Stimulated activated CD8-positive, alpha-beta memory T cell treated with anti-CD3 and anti-CD28 coated beads, Interleukin-15, amount 100 ng/mL, for 48 hours (primary cell): ENCODE measurements at regions not wholly inside any gene's neighbourhood (a gene's known extent, or its start where the extent isn't known, plus 50 kb on each side); places are given as distances from the start of the nearest gene placed in this dataset.

Experiments
- DNase-seq, 2 donors: peaks; one replicate each; pipeline ENCODE4 v3.0.0-alpha.2; 2020; ENCODE audit warnings: low read depth in 2 of 2

DNA sequence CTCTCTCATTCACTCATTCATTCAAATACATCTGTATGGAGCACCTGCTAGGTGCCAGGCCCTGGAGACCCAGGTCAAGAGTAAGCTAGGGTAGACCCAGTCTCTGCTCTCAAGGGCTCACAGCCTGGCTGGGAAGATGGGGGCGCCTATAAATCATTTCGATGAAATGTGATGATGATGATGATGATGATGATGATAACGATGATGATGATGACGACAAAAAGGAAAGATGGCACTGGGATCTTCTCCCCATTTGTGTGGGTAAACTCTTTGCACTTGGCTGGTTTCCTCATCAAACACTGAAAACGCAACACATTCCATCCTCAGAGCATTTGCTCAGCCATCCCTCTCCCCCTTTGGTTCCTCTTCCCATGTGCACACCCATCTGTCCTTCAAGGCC lies 188.0 kb upstream of the CDYL start:
- DNase-seq: no peak

DNA sequence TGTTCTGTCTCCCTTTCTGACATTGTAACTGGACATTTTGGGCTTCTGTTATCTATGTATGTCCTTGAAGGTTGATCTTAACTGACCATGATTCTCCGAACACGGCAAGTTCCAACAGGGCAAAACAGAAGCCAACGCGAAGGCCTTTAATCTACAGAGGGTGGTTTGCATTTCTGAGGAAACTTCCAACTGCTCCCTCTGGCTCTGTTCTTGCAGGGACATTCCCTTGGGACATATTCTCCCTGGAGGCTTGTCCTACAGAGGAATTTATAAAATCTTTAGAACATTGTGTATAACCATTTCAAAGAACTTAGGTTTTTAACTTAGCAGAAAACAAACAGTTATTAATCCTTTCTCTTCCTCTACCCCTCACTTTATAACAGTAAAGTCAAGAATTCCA lies 189.0 kb upstream of the CDYL start:
- no peak for DNase-seq

DNA sequence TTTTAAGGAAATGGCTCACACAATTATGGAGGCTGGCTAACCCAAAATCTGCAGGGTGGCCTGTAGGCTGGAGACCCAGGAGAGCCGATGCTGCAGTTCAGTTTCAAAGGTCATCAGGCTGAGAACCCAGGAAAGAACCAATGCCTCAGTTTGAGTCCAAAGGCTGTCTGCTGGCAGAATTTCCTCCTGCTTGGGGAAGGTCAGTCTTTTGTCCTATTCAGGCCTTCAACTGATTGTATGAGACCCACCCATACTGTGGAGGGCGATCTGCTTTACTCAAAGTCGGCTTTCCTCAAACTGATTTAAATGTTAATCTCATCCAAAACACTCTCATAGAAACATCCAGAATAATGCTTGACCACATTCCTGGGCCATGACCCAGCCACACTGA lies 189.7 kb upstream of the CDYL start:
- no peak for DNase-seq

DNA sequence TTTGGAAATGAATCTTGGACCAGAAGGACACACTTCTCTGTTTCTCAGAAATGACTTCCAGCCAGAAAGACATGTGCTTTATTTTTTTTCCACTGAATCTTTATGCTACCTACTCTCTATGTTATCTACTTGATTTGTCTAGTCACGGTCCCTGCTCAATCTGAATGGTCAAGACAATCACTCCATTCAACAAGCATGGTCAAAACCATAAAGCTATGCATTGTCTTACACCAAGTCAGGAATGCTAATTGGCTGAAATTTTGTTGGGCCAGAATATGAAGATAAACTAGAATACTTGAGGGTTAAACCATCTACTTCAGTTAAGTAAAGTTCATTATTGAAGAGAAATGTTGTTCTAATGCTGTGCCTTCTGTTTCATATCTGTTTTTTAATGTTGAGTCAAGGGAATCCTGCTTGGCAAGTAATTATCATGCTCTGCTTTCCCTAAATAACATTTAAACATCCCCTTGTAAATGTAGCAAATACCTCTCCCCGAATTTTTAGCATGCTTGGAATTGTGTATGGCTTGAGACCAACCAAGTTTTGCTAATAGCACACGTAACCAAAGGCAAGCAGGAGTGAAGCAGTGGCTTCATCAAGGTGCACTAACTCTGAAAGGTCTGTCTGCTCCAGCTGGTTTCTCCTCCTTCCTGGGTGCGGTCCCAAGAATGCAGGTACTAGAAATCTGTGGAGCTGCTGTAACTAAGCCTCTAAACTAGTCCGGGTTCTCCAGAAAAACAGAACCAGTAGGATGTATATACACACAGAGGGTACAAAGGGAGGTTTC lies 190.3 kb upstream of the CDYL start:
- DNase-seq: no peak

DNA sequence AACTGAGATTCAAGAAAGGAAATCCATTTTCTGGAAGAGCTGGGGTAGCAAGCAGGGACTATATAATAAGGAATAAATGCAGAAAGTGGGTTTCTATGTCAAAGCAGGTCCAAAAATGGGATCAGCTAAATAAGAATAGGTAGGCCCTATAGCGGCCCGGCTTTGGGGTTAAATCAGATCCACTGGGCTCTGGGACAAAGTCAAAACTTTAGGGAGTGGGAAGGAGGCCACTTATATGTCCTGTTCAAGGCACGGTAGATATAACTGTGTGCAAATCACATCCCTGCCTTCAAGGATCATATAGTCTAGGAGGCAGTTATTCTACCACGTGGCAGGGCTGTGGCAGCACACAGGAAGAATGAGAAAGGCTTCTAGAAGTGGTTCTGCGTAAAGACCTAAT lies 191.4 kb upstream of the CDYL start:
- DNase-seq: no peak

DNA sequence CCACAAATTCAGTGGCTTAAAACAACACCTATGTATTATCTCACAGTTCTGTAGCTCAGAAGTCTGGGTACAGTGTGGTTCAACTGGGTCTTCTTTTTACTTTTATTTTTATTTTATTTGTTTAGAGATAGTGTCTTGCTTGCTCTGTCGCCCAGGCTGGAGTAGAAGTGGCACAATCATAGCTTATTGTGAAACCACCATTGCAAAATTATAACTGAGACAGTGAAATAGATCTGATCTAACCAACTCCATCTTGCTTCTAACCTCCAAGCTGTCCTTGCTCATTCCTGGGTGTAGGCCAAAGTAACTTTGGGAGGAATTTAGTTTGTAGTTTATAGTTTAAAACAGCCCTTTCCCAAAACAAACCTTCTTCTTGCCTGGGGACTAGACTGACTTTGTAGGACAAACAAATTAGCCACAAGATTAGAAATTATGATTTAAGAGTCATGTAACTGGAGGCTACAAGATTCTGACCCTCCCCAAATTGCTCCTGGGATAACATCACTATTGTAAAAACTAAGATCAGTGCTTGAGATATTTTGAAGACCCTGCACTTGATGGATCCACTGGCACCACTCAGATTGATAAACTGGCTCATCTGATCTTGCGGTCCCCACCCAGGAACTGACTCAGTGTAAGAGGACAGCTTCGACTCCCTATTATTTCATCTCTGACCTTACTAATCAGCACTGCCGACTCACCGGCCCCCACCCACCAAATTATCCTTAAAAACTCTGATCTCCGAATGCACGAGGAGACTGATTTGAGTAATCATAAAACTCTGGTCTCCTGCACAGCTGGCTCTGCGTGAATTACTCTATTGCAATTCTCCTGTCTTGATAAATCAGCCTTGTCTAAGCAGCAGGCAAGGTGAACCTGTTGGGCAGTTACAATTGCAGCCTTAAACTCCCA lies 193.4 kb upstream of the CDYL start:
- no peak for DNase-seq

DNA sequence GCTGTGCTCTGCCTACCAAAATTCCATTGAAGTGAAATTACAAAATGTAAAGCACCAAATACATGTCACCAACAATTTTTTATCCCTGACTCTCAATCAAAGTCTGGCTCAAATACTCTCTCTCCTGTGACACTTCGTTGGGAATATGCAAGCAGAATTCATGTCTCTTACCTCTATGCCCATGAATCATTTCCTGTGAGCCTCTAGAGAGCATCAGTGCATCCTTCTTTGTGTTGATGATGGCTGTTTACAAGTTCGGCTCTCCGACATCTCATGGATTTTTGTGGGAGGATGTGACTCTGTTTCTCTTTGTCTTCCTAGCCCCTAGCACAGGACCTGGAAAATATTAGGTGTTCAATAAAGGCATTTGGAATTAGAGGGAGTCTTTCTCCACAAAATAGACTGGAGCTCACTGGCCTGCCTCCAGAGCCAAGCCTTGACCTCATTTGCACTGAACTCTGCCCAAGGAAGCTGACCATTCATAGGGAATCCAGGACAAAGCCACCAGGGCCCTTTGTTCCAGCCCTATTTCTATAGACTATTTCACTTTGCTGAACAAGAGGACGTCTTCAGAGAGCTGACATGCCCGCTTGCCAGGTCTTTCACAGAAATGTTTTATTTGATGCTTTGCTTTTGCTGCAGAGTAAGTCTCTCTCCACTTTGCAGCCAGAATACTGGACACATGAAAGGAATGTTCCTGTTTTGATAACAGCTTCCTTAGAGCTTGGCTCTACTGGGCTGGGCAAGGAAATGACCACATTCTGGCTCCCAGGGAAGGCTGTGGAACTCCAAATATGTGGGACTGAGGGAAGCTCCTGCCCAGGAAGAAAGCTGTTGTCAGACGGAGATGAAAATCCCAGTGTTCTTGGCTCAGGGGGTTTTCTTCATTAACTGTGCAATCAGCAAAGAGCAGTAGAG lies 194.5 kb upstream of the CDYL start:
- no peak for DNase-seq

DNA sequence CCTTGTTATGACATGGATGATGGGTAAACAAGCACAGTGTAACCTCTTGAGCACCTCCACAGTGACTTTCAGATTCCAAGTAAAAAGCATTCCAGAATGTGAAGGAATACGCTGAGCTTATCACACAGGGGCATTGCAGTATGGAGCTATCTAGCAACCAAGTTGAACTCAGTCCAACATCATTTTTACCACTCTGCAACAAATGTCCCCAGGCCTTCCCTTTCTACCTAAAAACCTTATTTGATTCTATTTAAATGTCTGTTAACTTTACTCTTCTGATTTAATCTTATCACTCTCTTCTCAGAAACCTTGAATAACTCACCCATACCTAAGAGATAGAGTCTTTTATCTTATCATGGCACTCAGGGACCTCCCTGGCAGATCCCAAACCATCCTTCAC lies 195.8 kb upstream of the CDYL start:
- DNase-seq: no peak

DNA sequence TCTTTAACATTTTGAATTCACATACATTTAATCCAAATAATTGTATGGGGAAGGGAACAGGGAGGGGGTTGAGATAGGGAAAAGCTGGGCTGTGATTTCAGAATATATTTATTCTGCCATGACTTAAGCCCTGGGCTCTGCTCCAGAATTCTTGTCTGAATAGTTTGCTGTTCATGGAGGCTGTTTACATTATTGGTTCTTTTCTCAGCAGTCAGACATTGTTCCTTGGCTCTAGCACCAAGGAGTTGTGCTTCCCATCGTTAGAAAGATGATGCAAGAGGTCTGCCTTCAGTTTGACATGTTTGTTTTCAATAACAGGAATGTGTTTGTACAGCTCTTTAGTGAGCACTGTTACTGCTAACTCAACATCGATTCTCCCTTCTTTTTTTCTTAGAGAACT lies 198.8 kb upstream of the CDYL start:
- no peak for DNase-seq

DNA sequence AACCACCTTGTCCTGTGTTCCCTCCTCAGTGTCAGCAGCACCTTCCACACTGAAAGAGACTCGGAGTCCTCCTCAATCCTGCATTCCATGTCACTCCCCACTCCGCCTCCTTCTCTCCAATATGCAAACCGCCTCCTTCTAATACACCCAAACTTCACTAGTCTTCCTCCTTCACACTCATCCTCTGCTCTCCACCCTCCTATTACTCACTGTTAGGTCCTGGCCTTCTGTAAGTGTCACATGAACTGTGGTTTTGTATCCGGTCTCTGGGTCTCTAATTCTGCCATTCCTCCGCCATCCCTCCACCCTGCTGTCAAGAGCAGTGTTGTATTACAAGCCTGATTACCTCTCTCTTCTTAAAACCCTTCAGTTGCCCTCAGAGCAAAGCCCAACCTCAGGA lies 200.5 kb upstream of the CDYL start:
- no peak for DNase-seq

DNA sequence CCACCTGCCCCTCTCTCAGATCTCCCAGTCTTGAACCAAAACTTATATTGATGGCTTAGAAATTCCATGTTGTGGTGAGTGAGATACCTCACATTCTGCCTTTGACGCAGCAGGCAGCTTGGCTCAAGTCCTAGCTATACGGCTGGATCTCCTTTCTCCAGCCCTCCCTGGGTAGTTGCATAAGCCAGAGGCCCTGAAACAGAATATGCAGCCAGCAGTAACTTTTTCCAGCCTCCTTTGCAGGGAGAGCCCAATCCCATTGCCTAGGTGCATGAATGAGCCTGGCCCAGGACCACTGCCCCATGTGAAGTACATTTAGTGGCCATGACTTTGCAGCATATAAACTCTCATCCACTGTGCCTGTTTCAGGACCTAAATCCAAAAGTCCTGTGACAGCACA lies 202.2 kb upstream of the CDYL start:
- no peak for DNase-seq

DNA sequence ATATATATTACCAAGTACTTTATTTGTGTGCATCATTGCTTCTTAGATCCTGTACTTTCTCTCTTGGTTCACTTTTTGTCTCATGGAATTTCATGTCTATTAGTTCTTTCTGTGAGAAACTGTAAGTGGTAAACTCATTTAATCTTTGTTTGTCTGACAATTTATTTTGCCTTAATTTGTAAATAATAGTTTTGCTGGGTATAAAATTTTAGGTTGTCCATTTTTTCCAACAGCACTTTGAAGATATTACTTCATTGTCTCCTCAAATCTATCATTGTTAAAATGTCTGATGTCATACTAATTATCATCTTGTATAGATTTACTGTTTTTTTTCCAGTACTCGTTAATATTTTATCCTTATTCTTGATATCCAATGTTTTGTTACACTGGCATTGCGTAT lies 205.2 kb upstream of the CDYL start:
- DNase-seq: no peak

DNA sequence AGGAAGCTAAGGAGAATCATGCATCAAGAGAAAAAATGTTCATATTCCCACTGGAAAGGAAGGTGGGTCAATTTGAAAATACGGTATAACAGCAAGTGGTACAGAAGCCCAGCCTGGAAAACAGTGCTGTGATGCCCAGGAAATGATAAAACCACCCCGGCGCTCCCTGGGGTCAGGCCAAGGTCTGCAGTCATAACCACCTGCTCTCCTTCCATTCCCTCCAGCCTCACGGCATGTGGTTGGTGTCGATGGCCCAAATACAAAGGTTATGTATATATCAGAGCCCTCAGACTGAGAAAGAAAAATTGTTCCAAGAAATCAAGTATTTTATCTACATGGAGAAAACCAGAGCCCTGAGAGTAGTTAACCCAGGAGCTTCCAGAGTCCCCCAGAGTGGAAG lies 208.1 kb upstream of the CDYL start:
- DNase-seq: no peak

DNA sequence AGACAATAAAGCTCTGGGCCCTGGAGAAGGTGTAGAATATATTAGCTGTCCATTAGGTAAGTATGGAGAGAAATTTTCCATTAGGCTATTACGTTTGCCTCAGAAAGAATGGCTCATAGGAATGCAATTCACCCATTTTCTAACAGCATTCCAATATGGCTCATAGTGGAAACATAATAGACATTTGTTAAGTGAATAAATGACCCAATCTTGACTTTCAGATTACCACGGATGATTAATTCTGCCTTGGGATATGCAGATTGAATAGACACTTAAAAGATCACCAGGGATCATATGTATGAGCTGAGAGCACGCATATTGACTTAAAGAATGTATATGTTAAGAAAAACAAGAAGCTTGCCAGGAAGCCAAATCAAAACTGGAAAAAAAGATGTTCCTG lies 209.1 kb upstream of the CDYL start:
- no peak for DNase-seq

DNA sequence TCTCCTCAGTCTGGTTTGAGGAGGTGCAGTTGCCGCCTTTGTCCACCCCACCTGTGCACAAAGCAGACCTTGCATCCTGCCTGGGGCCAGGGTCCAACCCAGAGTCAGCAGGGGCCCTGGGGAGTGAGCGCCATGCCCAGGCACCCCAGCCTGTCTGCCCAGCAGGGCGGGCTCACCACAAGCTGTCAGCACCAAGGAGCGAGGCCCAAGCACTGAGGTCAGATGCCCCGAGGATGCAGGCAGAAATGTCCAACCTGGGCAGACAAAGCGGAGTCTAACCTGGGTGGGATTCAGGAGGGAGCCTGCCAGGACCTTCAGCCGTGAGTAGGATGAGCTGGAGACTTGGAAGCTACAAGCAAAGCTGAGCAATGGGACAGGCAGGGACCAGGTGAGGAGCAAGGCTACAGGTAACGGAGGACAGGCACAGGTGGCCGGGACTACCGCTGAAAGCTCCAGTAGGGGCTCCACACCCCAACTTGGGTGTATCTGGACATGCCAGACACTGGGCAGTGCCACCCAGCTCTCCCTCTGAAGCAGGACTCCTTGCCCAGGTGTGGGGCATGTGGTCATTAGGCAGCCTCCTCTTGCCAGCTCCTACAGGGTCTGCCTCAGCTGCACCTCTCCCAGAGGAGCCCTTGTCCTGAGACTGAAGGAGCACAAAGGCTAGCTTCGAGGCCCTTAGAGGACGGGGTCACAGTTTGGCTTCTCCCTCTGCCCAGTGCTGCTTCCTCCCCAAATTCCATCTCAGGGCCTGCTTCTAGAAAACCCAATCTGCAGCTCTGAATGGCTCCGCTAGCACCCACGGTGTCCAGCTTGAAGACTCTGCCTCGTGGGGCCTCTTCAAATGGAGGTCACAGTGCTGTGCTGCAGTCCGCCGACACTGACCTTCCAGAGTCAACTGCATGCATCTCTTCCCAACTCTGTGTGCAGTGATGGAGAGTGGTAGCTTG lies 210.6 kb upstream of the CDYL start:
- DNase-seq: no peak

DNA sequence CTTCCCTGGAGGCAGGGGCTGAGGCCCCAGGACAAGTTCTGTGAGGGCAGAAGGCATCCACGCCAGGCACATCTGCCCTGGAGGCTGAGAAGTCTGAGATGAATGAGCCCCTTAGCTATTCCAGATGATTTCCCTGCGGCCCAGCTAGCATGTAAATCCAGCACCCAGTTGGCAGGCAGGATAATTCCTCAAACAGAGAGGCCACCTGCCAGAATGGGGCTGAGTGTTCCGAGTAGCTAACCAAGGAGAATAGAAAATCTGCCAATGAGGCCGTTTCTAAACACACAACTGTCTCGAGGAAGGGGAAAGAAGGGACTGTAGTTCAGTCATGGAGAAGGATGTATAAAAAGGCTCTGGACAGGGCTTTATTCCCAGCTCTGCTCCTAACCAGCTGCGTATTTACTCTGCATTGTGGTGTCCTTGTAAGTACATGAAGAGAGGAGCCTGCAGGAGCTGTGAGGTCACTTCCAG lies 211.4 kb upstream of the CDYL start:
- DNase-seq: no peak

DNA sequence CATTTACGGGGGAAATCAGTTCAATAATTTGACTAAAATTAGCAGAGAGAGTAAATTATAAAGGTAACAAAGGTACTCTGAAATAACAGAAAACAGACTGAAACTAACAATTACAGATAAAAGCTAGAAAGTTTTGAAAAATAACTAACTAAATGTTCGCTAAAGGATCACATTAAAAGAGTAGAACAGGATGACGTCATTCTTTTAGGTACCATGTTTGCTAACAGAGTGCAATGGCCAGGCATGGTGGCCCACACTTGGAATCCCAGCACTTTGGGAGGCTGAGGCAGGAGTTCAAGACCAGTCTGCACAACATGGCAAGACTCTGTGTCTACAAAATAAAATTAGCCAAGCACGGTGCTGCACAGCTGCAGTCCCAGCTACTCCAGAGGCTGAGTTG lies 212.3 kb upstream of the CDYL start:
- DNase-seq: no peak

DNA sequence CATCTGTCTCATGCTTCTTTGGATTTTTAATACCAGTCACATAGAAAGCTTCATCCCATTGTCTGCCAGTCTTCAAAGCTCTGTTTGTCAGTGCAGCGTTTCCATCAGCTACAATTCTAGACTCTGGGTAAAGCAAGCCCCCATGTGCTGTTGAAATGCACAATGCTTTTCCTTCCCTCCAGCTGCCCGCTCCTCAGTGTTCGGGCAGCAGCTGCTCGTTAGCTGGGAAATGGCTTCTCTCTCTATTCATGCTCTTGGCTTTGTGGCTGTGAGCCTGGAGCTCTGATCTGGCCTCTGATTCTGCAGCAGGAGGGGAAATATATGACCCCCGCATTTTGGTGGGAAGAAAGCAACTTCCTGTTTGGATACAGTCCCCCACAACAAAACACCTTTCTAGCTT lies 213.0 kb upstream of the CDYL start:
- no peak for DNase-seq

DNA sequence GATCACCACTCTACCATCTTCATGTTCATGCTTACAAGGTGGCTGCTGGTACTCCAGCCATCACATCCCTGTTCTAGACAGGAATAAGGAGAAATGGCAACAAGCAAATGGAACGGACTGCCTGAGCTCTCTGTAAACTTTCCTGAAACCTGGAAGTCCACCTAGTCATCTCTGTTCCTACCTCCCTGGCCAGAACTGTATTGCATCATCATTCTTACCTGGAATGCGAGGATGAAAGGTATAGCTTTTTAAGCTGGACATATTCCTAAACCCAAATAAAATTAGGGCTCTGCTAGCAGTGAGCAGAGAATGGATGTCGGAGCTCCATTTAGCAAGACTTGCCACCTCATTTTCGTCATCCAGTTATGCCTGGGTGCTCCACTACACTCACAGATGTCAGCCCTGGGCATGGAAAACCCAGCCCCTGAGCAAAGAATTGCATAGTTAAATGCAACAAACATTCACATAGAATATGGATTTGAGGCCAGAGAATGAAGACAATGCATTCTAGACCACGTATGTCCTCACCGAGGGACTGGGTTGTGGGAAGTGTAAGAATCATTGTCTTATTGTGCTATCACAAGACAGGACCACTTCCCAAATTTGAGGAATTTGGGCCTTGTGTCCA lies 214.3 kb upstream of the CDYL start:
- DNase-seq: no peak

DNA sequence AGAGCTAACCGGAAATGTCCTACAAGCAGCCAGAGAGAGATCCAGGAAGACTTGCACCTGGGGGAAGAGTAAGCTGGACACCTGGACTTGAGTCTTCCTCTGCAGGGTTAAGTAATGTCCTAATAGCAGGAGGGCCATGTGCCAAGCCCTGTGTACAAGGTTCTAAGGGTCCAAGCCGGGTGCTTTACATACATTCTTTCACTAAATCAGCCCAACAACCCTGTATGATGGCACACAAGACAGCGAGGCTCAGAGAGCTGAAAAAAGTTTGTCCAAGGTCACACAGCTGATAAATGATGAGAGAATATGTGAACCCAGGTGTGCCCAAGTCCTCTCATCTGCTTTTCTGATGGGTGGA lies 215.1 kb upstream of the CDYL start:
- DNase-seq: no peak
